Panc1 (cell line): ENCODE measurements at regions not wholly inside any gene's neighbourhood (a gene's known extent, or its start where the extent isn't known, plus 50 kb on each side); places are given as distances from the start of the nearest gene placed in this dataset.

Experiments used
- ATAC-seq: fragments of 200-7000 bp; cut with Tn5 transposase; 2 replicates; pipeline ENCODE4 v1.9.1; 2020; ENCODE audit warnings: mild to moderate bottlenecking, moderate library complexity
- BruUV-seq: library from RNA; stranded (reverse); fragments of 400-500 nt; replicated peaks from 2 replicates; lab custom pipeline; 2021; lab: Mats Ljungman, UMichigan
- CTCF ChIA-PET: fragments of 300-600 bp; sonication (Branson Sonifier 250); formaldehyde crosslinking; loops from one replicate; lab custom pipeline; 2022; ENCODE audit warnings: antibody characterized with exemption; lab: Charles Lee
- POLR2A ChIA-PET: fragments of 300-600 bp; sonication (Branson Sonifier 250); formaldehyde crosslinking; loops from one replicate; lab custom pipeline; 2022; ENCODE audit warnings: antibody characterized with exemption; lab: Charles Lee
- DNase-seq: peaks from one replicate; pipeline ENCODE4 v3.0.0-alpha.2; 2010; ENCODE audit warnings: low read depth, low spot score
- H3K27ac ChIP-seq: 2 replicates; pipeline ENCODE4 v1.5.1; 2011; ENCODE audit warnings: mild to moderate bottlenecking, low read length, inconsistent platforms
- H3K27me3 ChIP-seq: fragments of 200-500 bp; sonication (Bioruptor generic); 2 replicates; pipeline ENCODE4 v1.6.0; 2014; ENCODE audit warnings: low read length, inconsistent platforms; ENCODE audit not compliant: control insufficient read depth, insufficient read depth
- H3K36me3 ChIP-seq: fragments of 200-500 bp; sonication (Bioruptor generic); 2 replicates; pipeline ENCODE4 v1.5.1; 2014; ENCODE audit warnings: inconsistent platforms, mild to moderate bottlenecking, low read length, moderate library complexity; ENCODE audit not compliant: control insufficient read depth, insufficient read depth
- H3K4me1 ChIP-seq: 2 replicates; pipeline ENCODE4 v1.5.1; 2011; ENCODE audit warnings: inconsistent platforms, mild to moderate bottlenecking, low read length, moderate library complexity; ENCODE audit not compliant: control insufficient read depth, insufficient read depth
- H3K4me3 ChIP-seq, 2 experiments: 2 replicates each; pipeline ENCODE4 v1.5.1; 2011 to 2012; ENCODE audit warnings: low read depth in 2 of 2, low read length in 2 of 2, mild to moderate bottlenecking in 2 of 2, inconsistent platforms in 1 of 2, moderate library complexity in 1 of 2
- H3K9me3 ChIP-seq: fragments of 200-500 bp; sonication (Bioruptor generic); 2 replicates; pipeline ENCODE4 v1.5.1; 2014; ENCODE audit warnings: low read depth, mild to moderate bottlenecking, inconsistent platforms, low read length, moderate library complexity; ENCODE audit not compliant: control insufficient read depth, insufficient read depth
- POLR2AphosphoS5 ChIP-seq: IDR thresholded peaks from 2 replicates; pipeline ENCODE4 v1.6.1; 2012; ENCODE audit warnings: mild to moderate bottlenecking, low read depth, low read length, moderate library complexity
- SIN3A ChIP-seq: IDR thresholded peaks from 2 replicates; pipeline ENCODE4 v1.6.1; 2012; ENCODE audit warnings: low read depth, mild to moderate bottlenecking, low read length, moderate library complexity, borderline replicate concordance; ENCODE audit not compliant: insufficient read depth
- TCF7L2 ChIP-seq: IDR thresholded peaks from 2 replicates; pipeline ENCODE4 v1.6.1; 2011; ENCODE audit warnings: mild to moderate bottlenecking, low read depth, low read length, inconsistent platforms
- in situ Hi-C: cut with HindIII; loops from 2 replicates; pipeline ENCODE4 v1.10.0; 2016; ENCODE audit warnings: low sequenced_read_pairs, low pct_unique_long_range_greater_than_20kb
- intact Hi-C: fragments of 100-400 bp; cut with micrococcal nuclease; formaldehyde crosslinking; loops from one replicate; pipeline ENCODE4 v1.10.0; 2022; ENCODE audit not compliant: unreplicated experiment
- TF ChIP-seq, protein P1 (sequence below), 2 experiments: IDR thresholded peaks; 2 replicates each; pipeline ENCODE4 v1.6.1; 2011 to 2012; ENCODE audit warnings: low read depth in 2 of 2, control low read depth in 1 of 2, low read length in 1 of 2, mild to moderate bottlenecking in 1 of 2, moderate library complexity in 1 of 2; ENCODE audit not compliant: insufficient read depth in 1 of 2
- TF ChIP-seq, protein P2 (sequence below): fragments of 450-650 bp; IDR thresholded peaks from 2 replicates; pipeline ENCODE4 v1.5.1; 2017; ENCODE audit warnings: mild to moderate bottlenecking

DNA sequence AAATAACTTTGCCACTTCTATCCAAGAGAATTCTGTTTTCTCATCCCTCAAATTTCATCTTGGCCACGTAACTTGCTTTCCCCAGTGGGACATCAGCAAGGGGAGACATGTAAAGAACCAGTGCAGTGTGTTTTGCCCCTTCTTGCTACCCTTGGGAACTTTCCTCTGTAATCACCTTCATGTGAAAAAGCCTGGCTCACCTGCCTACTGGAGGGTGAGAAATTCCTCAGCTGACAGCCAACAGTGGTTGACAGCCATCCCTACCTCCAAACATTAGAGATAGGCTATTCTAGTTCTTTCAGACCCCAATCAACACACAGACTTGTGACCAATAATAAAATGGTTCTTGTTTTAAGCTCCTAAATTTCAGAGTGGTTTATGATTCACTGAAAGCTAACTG lies 333.9 kb upstream of the TBC1D5 start:
- no peaks in the 10 kb centered on the region for H3K36me3 ChIP-seq
- H3K27me3 ChIP-seq = no peaks in the 10 kb centered on the region
- no TSS peak for BruUV-seq
- intact Hi-C loops = no loop called here
- no peak for ATAC-seq
- POLR2A ChIA-PET = no interaction called here
- no peaks in the 10 kb centered on the region for H3K9me3 ChIP-seq
- H3K4me1 ChIP-seq = no peaks in the 10 kb centered on the region
- no peak for DNase-seq
- in situ Hi-C loops = no loop called here
- H3K4me3 ChIP-seq = no peak overlapping the region
- CTCF ChIA-PET = no interaction called here
- H3K27ac ChIP-seq = no peak overlapping the region
- TF ChIP-seq, protein P1, sequence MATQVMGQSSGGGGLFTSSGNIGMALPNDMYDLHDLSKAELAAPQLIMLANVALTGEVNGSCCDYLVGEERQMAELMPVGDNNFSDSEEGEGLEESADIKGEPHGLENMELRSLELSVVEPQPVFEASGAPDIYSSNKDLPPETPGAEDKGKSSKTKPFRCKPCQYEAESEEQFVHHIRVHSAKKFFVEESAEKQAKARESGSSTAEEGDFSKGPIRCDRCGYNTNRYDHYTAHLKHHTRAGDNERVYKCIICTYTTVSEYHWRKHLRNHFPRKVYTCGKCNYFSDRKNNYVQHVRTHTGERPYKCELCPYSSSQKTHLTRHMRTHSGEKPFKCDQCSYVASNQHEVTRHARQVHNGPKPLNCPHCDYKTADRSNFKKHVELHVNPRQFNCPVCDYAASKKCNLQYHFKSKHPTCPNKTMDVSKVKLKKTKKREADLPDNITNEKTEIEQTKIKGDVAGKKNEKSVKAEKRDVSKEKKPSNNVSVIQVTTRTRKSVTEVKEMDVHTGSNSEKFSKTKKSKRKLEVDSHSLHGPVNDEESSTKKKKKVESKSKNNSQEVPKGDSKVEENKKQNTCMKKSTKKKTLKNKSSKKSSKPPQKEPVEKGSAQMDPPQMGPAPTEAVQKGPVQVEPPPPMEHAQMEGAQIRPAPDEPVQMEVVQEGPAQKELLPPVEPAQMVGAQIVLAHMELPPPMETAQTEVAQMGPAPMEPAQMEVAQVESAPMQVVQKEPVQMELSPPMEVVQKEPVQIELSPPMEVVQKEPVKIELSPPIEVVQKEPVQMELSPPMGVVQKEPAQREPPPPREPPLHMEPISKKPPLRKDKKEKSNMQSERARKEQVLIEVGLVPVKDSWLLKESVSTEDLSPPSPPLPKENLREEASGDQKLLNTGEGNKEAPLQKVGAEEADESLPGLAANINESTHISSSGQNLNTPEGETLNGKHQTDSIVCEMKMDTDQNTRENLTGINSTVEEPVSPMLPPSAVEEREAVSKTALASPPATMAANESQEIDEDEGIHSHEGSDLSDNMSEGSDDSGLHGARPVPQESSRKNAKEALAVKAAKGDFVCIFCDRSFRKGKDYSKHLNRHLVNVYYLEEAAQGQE (IDR thresholded peaks at IDR 0.05; ENCODE audit: insufficient read depth in 1 of 2, low read depth in 2 of 2, low read length in 1 of 2) = no peak
- TF ChIP-seq TCF7L2 (no peak), POLR2AphosphoS5 (no peak), SIN3A (no peak)

DNA sequence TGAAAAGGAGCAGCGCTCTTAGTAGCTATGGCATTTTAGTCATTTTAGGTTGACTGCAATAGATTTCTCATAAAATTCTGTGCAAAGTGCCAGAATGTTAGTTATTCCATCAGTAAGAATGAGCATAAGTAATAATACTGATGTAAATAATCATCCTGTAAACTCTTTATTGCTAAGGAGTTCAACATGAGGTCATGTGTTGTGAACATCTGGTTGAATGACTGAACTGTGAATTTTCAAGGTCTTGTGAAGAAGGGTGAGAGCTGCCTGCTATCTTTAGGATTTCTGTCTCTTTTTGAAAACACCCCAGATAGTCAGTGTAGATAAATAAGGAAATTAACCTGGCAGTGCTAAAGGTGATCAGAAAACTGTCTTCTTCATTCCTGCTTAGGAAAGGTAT lies 333.4 kb upstream of the TBC1D5 start:
- CTCF ChIA-PET = no interaction called here
- POLR2A ChIA-PET = no interaction called here
- DNase-seq (no peak), ATAC-seq (no peak)
- H3K4me1 ChIP-seq = no peaks in the 10 kb centered on the region
- no TSS peak for BruUV-seq
- in situ Hi-C loops = no loop called here
- no peaks in the 10 kb centered on the region for H3K27me3 ChIP-seq
- no peaks in the 10 kb centered on the region for H3K9me3 ChIP-seq
- H3K4me3 ChIP-seq = no peak overlapping the region
- H3K27ac ChIP-seq = no peak overlapping the region
- TF ChIP-seq, protein P1 (IDR thresholded peaks at IDR 0.05; ENCODE audit: insufficient read depth in 1 of 2, low read depth in 2 of 2, low read length in 1 of 2) = no peak
- TF ChIP-seq SIN3A (no peak), POLR2AphosphoS5 (no peak), TCF7L2 (no peak)
- TF ChIP-seq, protein P2, sequence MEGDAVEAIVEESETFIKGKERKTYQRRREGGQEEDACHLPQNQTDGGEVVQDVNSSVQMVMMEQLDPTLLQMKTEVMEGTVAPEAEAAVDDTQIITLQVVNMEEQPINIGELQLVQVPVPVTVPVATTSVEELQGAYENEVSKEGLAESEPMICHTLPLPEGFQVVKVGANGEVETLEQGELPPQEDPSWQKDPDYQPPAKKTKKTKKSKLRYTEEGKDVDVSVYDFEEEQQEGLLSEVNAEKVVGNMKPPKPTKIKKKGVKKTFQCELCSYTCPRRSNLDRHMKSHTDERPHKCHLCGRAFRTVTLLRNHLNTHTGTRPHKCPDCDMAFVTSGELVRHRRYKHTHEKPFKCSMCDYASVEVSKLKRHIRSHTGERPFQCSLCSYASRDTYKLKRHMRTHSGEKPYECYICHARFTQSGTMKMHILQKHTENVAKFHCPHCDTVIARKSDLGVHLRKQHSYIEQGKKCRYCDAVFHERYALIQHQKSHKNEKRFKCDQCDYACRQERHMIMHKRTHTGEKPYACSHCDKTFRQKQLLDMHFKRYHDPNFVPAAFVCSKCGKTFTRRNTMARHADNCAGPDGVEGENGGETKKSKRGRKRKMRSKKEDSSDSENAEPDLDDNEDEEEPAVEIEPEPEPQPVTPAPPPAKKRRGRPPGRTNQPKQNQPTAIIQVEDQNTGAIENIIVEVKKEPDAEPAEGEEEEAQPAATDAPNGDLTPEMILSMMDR = no peak
- no peaks in the 10 kb centered on the region for H3K36me3 ChIP-seq
- intact Hi-C loops = no loop called here
